GM12891 (cell line): ENCODE measurements at regions not wholly inside any gene's neighbourhood (a gene's known extent, or its start where the extent isn't known, plus 50 kb on each side); places are given as distances from the start of the nearest gene placed in this dataset.

Experiments used
- POLR2A ChIP-seq: IDR thresholded peaks from 2 replicates; pipeline ENCODE4 v1.6.1; 2011; ENCODE audit warnings: low read depth, low read length, control low read depth
- POLR2AphosphoS5 ChIP-seq: IDR thresholded peaks from 2 replicates; pipeline ENCODE4 v1.6.1; 2011; ENCODE audit warnings: low read depth, low read length, control low read depth
- TAF1 ChIP-seq: IDR thresholded peaks from 2 replicates; pipeline ENCODE4 v1.6.1; 2011; ENCODE audit warnings: low read depth, low read length, control low read depth

- TF ChIP-seq POLR2A (no peak), TAF1 (no peak), POLR2AphosphoS5 (no peak)
Observed at GRCh38 chr2:221962186-221962585, 336.6 kb downstream of the PAX3 start.
